ENCODE measurements at regions not wholly inside any gene's neighbourhood (a gene's known extent, or its start where the extent isn't known, plus 50 kb on each side); places are given as distances from the start of the nearest gene placed in this dataset.
A peak's percentile ranks its signal among the peaks of the same experiment; 100 is the strongest.
"Not testable (repeated sequence)": the region's sequence is repeated elsewhere in the genome, so short reads cannot be mapped to it uniquely, and the experiment has no call there.

DNA sequence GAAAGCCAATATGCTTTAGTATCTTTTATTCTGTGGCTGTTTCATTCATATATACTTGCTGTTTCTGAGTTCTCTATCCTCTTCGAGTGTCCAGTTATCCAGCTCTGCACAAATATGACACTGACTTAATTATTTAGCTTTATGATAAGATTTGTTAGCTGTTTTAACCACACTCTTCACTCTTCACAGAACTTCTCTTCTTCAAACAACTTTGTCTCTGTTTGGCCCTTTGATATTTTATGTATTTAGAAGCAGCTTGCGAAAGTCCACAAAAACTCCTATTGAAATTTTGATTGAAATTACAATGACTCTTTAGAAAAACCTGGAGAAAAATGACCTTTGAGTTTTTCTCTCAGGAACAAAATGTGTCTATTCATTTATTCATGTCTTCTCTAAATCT, 407.0 kb downstream of the CPS1 start:
- DNase-seq = no peak

DNA sequence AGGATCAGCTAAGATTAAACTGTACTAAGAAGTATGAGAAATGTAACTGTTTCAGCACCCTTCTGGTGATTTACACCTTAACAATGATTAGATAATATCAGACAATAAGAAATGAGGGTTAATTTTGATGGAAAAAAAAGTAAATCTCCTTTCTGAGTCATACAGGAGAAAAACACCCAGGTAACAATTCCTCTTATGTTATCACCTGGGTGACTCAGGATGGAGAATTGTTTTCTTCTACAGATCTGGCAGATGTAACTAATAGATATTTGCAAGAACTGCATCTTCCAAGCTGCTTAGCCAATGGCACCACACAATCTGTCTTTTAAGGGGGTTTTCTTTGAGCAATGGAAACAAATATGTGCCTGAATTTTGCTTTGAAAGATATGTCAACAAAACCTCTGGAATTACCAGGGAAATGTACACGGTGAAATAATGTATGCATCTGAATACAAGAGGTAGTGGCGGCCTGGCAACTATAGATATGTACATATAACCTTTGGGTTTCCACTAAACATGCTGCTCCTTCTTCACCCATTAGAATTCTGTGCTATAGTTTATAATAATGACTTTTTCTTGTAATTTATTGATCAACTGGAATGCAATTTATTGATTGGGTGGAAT, 407.9 kb downstream of the CPS1 start:
- no peak for DNase-seq

DNA sequence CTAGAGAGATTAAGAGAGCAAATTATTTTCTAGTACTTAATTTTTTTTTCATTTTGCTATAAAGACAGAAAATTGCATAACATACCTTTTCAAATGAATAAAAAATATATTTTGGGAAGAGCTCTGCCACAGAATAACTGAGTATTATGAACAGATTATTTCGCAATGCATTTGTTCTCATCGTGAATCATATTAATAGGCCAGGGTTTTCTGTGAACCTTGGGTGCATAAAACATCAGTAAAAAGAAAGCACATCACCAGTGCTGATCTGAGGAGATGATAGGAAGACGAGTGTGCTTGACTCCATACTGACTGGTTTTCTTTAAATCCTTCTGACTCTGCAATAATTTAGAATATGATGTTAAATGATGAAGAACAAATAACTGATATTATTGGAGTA, 409.1 kb downstream of the CPS1 start:
- no peak for DNase-seq

DNA sequence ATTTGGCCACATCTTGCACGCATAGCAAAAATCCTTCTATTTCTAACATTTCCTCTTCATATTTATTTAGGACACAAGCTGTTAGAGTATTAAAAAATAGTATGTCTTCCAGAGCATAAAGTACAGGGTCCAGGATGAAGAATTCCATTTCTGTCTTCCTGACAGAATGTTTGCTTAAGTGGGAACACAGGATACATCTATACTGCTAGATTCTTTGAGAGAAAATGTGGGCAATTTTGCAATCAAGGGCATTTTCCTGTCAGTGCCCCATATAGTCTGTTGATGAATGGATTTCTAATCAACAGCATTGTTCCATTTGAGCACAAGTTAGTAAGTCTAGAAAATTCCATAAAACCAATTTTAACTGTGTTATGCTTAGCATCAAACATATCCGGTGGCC, 409.9 kb downstream of the CPS1 start:
- DNase-seq = no peak

DNA sequence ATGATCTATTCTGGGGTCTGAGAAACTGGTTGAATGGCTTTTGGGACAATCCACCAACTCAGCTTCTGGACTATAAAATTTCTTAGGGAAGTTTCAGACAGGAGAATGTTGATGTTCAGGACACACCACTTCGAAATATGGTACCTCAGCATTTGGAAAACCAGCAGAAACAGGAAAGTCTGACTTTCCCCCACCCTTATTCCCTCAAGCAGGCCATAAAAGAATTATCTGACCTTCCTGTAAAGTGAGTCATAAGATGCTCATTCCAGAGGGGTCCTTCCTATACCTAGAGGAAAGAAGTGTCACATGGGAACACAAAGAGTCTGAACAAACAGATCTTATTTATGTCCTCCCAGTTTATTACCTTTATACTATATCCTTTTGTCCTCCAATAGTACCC, 415.0 kb downstream of the CPS1 start:
- no peak for DNase-seq

DNA sequence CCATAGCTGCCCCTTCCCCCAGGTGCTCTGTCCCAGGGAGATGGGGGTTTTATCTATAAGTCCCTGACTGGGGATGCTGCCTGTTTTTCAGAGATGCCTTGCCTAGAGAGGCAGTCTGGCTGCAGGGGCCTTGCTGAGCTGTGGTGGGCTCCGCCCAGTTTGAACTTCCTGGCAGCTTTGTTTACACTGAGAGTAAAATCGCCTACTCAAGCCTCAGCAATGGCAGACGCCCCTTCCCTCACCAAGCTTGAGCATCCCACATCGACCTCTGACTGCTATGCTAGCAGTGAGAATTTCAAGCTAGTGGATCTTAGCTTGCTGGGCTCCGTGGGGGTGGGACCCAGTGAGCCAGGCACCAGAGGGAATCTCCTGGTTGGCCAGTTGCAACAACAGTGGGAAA, 430.4 kb downstream of the CPS1 start:
- DNase-seq = not testable (repeated sequence)

DNA sequence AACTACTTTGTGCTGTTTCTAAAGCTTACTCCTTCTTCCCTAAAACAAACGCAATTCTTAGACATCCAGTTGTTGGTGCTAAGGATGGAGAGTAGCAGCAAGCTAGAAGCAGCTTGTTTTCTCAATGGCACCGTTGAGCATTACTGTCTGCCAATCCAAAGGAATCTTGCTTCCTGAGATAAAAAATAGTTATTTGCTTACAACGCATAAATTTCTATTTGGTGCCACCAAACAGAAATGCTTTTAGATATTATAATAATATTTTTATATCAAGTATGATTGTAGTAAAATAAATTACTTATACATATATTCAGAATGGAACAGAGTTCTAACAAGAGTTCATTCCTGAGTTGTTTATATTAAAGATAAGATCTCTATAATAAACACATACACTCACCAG, 434.7 kb downstream of the CPS1 start:
- no peak for DNase-seq

DNA sequence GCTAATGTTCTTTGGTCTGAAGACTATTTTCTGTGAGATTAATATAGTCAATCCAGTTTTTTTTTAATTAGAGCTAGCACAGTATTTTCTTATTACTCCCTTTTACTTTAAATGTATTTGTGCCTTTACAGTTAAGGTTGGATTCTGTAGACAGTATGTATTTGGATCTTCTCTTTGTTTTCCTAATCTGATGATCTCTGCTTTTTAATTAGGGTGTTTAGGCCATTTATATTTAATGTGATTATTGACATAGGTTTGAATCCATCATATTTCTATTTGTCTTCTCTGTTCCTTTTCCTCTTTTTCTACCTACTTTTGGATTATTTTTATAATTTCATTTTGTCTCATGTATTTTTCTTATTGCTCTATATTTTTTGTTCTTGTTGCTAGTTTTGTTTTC, 437.7 kb downstream of the CPS1 start:
- no peak for DNase-seq

DNA sequence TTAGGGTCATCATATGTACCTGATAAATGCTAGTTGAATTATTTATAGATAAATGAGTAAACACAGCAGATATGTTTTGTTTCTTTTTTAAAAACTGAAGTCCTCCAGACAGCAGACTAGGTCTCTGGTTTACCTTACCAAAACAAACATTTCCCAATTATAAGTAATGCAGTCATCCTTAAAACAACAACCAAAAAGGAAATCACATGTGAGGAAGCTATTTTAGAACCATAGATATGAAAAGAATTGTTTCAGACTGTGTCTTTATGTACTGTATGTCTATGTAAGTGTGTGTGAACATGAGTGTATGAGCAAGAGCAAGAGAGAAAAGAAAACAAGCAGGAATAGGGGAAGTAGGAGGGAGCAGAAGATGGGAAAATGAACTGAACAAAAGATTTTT, 441.0 kb downstream of the CPS1 start:
- no peak for DNase-seq

DNA sequence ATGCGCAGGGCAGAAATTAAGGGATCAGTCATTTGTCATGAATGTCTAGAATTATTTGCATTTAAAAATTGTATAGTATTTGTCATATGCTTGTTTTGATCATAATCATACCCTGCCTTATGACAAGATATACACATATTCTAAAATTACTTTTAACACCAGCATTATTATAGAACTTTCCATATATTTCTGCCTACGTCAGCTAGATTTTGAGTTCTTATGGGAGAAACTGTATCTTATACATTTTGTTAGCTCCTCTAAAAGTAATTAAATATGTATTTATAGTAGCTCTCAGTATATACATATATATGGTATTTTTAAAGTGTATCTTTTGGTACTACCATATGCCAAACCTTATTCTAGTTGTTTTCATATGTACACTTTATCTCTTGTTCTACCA, 441.9 kb downstream of the CPS1 start:
- no peak for DNase-seq

DNA sequence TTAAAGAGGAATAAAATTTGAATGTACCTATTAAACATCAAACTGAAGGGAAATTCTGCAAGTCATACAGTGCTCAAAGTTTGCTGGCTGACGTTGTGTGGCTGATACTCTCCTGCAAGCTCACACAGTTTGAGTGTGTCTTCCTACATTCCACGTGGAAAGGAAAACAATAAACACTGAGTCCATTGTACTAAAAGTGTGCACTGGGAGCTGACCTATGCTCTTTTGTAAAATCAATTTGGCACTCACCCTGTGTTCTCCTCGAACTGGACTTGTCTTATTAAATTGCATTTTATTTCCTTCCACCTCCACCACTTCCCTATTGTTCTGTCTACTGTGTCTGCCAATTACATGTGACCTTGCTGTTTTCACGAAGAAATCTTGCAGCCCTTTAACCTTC, 458.0 kb downstream of the CPS1 start:
- DNase-seq = no peak

DNA sequence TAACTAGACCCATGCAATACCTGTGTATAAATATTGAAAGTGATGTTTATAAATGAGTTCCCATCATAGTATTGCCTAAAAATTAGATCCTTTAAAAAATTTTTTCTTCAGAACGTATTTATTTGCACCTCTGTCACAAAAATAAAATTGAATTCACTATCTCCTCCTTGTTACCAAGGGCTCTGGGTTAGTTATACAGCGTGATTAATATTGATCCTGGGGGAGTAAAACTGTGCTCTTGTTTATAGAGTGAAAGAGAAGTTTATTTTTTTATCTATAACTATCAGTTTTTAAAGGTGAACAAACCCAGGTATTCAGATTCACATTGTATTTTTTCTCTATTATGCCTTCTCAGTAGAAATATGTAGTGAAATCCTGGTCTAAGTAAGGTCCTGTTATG, 458.5 kb downstream of the CPS1 start:
- DNase-seq = no peak

DNA sequence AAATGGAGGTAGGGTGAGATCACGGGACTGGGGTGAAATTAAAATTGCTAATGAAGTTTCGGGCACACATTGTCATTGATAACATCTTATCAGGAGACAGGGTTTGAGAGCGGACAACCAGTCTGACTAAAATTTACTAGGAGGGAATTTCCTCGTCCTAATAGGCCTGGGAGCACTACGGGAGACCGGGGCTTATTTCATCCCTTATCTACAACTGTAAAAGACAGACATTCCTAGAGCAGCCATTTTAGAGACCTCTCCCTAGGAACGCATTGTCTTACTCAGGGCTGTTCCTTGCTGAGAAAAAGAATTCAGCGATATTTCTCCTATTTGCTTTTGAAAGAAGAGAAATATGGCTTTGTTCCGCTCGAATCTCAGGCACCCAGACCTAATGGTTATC, 468.7 kb downstream of the CPS1 start:
- DNase-seq = not testable (repeated sequence)

DNA sequence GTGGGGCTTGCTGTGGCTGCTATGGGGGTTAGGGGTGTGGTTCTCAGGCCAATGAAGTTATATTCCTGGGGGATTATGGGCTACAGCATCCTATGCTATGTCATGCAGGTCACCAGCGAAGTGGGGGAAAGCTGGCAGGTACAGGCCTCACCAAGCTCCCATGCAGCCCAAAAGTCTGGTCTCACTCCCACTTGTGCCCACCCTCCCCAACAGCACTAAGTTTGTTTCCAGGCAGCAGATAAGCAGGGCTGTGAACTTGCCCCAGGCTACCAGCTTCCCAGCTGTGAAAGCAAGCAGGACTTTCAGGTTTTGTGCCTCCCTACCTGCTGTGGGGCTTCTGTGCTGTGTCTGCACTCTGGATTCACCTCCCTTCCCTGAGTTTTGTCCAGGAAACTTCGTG, 469.7 kb downstream of the CPS1 start:
- no peak for DNase-seq

DNA sequence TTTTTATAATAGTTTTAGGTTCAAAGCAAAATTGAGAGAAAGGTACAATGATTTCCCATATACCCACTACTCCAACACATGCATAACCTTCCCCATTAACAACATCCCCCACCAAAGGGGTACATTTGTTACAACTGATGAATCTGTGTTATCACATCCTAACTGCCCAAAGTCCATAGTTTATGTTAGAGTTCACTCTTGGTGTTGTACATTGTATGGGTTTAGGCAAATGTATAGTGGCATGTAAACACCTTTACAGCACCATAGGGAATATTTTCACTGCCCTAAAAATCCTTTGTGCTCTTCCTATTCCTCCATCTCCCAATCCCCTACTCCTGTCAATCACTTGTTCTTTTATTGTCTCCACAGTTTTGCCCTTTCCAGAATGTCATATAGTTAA, 471.6 kb downstream of the CPS1 start:
- DNase-seq = no peak

DNA sequence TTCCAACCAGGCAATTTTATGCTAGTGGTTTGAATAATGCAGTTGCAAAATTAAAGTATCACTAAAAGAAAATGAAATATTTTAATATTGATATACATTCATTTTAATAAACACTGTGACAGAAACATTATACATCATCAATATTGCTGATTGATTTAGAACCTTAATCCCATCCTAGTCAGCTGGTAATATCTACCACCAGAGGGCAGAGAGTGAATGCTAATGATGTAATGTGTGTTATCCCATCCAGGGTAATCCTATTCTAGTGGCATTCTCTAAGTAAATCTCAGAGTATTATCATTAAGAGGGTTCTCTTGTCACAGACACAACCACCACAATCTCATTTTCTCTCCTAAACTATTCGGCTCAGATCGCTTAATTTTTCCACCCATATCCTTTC, 477.4 kb downstream of the CPS1 start:
- DNase-seq = no peak

DNA sequence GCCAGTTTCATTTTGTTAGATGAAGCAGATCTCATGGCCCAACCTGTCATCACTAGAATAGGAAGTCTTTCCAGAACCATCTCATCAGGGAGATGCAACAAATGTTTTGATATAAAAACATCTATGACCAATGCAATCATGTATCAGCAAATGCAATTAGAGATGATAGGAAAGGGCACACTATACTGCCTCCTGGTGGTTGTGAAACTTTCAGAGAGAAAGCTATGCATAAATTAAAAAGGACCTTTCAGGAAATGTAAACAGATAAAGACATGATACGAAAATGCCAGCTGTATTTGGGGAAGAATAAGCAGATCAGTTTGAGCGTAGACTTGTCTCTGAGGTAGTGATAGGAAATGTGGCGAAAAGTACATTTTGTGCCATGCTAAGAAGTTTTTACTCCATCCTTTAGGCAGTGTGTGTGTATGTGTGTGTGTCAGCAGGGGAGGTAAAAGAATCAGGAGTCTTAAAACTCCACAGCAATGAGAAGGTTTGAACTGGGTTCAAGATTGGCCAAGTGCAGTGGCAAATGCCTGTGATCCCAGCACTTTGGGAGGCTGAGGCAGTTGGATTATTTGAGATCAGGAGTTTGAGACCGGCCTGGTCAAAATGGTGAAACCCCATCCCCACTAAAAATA, 479.3 kb downstream of the CPS1 start:
- DNase-seq = peak; percentile 7

DNA sequence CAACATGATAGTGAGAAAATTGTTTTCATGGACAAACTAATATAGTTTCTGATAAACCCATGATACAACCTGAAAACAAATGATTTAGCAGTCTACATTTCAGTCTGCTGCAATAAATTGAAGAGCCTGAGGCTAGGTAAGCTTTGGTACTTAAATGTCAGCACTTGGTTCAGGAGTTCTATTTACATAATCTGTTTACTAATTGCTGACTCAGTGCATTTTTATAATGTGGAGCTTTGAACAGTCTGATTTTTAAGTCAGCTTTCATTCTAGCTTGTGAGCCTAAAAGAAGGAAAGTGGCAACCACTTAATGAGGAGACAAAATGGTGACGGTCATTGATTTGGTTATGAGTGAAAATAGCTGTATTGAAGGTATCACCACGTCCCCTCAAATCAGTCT, 488.6 kb downstream of the CPS1 start:
- no peak for DNase-seq

DNA sequence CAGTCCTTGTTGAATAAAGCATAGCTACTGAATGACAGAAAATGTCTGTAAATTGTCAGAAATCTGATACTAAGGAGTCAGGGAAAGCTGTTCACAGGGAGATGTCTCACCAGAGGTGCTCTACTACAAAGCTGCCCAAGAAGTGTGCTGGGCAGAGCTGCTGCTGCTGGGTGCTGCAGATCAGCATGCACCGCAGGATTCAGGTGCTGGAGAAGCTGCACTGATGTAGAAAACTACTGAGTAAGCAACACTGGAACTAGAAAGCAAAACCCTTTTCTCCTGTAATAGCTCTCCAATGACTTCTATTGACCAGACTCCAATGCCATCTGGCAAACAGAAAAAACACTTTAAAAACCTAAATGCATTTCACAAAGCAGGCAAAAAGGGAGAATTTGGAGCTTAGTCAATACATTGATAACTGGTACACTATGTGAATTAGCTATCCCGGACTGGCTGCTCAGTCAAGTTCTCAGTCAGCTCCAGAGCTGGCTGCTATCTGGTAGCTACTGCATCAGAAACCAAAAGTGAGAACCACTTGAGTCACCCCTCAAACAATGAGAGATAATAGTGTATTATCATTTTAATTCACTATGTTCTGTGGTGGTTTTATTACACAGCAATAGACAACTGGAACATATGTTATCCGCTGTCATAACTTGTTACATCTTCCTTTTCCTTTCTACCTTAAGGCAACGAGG, 493.1 kb downstream of the CPS1 start:
- DNase-seq = no peak

DNA sequence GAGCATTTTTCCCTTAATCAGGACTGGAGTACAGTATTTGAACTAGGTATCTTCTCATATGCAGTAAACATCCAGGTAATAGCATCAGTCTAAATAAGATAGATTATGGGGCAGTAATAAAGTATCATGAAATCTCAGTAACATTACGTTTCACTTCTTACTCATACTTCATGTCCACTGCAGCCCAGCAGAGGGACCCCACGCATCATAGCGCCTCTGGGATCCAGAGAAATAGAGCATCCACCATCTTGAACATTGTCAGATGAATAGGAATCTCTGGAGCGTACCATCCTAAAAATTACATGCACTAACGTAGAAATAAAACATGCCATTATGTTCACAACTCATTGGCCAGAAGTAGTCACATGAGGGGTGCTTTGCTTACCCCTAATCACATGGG, 499.0 kb downstream of the CPS1 start:
- DNase-seq = no peak

DNA sequence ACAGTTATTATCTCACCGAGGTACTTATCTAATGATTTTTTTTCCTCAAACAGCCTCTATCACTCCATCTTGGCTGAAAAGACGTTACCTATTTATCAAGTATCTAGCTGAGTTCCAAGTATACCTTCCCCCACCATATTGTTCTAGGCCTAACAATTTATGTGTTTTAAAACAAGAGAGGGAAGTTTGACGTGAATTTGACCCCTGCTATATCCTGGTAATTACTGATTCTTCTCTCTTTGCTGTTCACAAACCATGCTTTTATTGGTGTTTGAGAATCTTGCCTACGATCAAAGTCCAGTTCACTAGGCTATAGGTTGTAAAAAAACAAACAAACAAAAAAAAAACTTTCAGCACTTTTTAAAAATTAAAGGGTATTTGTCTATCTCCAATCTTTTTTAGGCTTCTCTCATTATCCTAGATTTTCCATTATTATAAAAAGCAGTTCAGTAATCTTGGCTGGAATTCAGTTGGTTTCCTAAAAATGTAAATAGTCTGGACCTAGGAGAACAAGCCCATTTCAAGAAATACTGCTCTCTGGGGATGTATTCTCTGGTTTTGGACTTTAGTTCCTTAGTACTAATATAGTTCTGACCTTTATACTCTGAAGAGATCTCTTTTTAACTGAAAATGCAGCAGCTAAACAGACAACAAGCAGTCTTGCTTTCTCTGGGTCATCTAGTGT, 505.4 kb downstream of the CPS1 start:
- no peak for DNase-seq

DNA sequence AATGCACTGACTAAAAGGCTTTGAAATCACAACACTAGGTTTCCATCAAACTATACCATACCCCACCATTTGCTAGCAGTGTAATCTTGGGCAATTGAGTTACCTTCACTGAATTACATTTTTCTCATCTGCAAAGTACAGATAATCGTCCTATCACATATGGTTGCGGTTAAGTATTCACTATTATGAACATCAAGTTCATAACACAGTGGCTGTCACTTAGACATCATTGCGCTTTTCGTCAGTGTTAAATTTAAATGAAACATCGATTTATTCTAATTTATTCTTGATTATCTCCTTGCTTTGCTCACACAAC, 505.9 kb downstream of the CPS1 start:
- no peak for DNase-seq

DNA sequence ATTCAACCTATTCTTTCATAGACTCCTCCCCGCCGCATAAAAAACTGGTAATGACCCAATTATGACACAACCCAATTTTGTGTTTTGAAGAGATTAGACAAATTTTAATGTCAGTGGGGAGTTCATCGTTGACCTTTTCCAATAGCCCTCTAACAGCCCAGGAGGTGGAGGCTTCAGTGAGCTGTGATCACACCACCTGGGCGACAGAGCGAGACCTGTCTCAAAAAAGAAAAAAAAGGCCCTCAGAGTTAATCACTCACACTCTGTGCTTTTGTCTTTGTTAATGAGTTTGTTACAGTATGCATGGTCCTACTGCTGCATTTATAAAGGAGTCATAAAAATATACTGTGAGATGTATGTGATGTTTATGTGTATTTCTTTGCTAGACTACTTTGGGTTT, 510.6 kb downstream of the CPS1 start:
- no peak for DNase-seq

DNA sequence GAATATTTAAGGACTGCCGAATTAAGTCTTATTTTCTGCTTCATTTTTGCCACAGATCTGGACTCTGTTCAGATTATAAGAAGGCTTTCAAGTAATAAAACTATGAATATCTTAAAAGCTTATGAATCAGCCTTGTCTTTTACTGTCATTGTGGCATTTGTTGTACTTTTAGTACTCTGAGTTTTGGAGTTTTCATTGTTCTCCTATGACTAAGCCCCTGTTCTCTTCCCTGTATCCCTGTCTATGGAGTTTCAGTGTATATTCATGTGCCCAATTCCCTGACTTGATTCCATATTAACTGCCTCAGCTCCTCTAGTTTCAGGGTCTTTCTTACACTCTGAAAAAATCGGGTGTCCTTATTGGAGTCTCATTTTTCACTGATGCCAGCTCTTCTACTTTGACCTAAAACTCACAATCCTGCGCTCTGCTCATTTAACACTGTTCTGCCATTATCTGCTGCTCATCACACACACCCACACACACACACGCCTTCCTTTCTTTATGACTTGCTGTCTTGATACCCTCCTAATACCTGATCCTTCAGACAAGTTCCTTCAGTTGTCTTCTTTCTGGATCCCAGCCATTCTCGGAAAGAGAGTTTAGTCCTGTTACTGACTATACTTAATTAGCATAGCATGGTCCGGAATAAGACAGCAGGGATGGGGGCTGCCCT, 511.8 kb downstream of the CPS1 start:
- DNase-seq = no peak

All from activated CD4-positive, alpha-beta T cell treated with anti-CD3 and anti-CD28 coated beads, Interleukin-2, Interleukin-6, amounts not matched to agents 100 ng/mL and 50 ng/mL, durations not matched to agents 16 hours and 8 hours (primary cell).